Stomach (tissue), 4 donors: ENCODE measurements at regions not wholly inside any gene's neighbourhood (a gene's known extent, or its start where the extent isn't known, plus 50 kb on each side); places are given as distances from the start of the nearest gene placed in this dataset.

ENCODE experiments used
- CTCF ChIP-seq, 7 experiments: fragments of 450-650 bp in 4 of 7; fragments of 200-600 bp in 3 of 7; sonication (generic) in 3 of 7; IDR thresholded peaks; one replicate each; pipeline ENCODE4 v1.5.1; 2016 to 2019; ENCODE audit warnings: antibody characterized with exemption in 7 of 7, control low read depth in 2 of 7, mild to moderate bottlenecking in 1 of 7
- EP300 ChIP-seq: sonication (generic); formaldehyde crosslinking; IDR thresholded peaks from one replicate; pipeline ENCODE4 v1.6.1; 2017; ENCODE audit warnings: antibody characterized with exemption

DNA sequence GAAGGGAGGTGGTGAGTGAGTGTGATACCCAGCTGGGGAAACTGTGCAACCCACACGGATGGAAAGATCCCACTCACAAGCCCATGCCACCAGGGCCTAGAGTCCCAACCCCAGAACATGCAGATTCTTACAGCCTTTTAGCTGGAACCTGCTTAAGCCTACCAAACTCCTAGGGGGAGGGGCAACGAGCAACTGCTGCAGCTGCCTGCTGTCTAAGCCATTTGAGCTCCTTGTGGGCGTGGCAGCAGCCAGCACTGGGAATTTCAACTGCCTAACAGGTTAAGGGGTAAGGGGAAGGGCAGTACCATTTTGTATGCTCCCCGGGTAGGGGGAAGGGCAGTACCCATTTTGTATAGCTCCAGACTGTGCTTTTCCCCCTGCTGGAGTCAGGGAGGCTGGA, 673.2 kb upstream of the BCHE start:
- TF ChIP-seq EP300 (no peak), CTCF (IDR thresholded peaks at IDR 0.05) (no peak)
